Caco-2 (cell line): ENCODE measurements at regions not wholly inside any gene's neighbourhood (a gene's known extent, or its start where the extent isn't known, plus 50 kb on each side); places are given as distances from the start of the nearest gene placed in this dataset.
A peak's percentile ranks its signal among the peaks of the same experiment; 100 is the strongest.
"Not testable (repeated sequence)": the region's sequence is repeated elsewhere in the genome, so short reads cannot be mapped to it uniquely, and the experiment has no call there.

Experiments used
- BruUV-seq: library from RNA; stranded (reverse); fragments of 400-500 nt; replicated peaks from 2 replicates; lab custom pipeline; 2021; lab: Mats Ljungman, UMichigan
- CTCF ChIA-PET: fragments of 300-600 bp; sonication (Branson Sonifier 250); formaldehyde crosslinking; loops from one replicate; lab custom pipeline; 2022; ENCODE audit warnings: antibody characterized with exemption; lab: Charles Lee
- POLR2A ChIA-PET: fragments of 300-600 bp; sonication (Branson Sonifier 250); formaldehyde crosslinking; loops from one replicate; lab custom pipeline; 2022; ENCODE audit warnings: antibody characterized with exemption; lab: Charles Lee
- DNase-seq, 2 experiments: peaks; one replicate each; pipeline versions ENCODE4 v3.0.0 to v3.0.0-alpha.2; 2020 to 2022
- H3K27me3 ChIP-seq: replicated peaks from 2 replicates; pipeline ENCODE4 v1.6.0; 2011; ENCODE audit warnings: low read length; ENCODE audit not compliant: control insufficient read depth, insufficient read depth
- H3K36me3 ChIP-seq: 2 replicates; pipeline ENCODE4 v1.5.1; 2011; ENCODE audit warnings: low read length; ENCODE audit not compliant: control insufficient read depth, insufficient read depth
- H3K4me1 ChIP-seq: fragments of 250-450 bp; sonication (Bioruptor Pico); 2 replicates; pipeline ENCODE4 v1.5.1; 2020; ENCODE audit warnings: mild to moderate bottlenecking
- H3K4me3 ChIP-seq: 2 replicates; pipeline ENCODE4 v1.5.1; 2011; ENCODE audit warnings: low read depth, mild to moderate bottlenecking, control low read depth, low read length
- H3K9me3 ChIP-seq: fragments of 250-450 bp; sonication (Bioruptor Pico); 2 replicates; pipeline ENCODE4 v1.5.1; 2020; ENCODE audit warnings: mild to moderate bottlenecking, moderate library complexity
- H3K27ac Mint-ChIP-seq: one replicate; pipeline ENCODE4 v1.8.0; 2022; ENCODE audit warnings: mixed read lengths; ENCODE audit not compliant: unreplicated experiment
- H3K27me3 Mint-ChIP-seq: one replicate; pipeline ENCODE4 v1.8.0; 2022; ENCODE audit warnings: mixed read lengths; ENCODE audit not compliant: insufficient read depth, unreplicated experiment
- H3K36me3 Mint-ChIP-seq: one replicate; pipeline ENCODE4 v1.8.0; 2022; ENCODE audit warnings: mild to moderate bottlenecking, mixed read lengths; ENCODE audit not compliant: insufficient read depth, unreplicated experiment
- H3K4me1 Mint-ChIP-seq: one replicate; pipeline ENCODE4 v1.8.0; 2022; ENCODE audit warnings: low read depth, mixed read lengths; ENCODE audit not compliant: unreplicated experiment
- H3K4me3 Mint-ChIP-seq: one replicate; pipeline ENCODE4 v1.8.0; 2022; ENCODE audit warnings: mild to moderate bottlenecking, moderate library complexity, mixed read lengths; ENCODE audit not compliant: unreplicated experiment
- H3K9me3 Mint-ChIP-seq: one replicate; pipeline ENCODE4 v1.8.0; 2022; ENCODE audit warnings: mixed read lengths; ENCODE audit not compliant: unreplicated experiment
- intact Hi-C: fragments of 100-400 bp; cut with micrococcal nuclease; formaldehyde crosslinking; loops from one replicate; pipeline ENCODE4 v1.10.0; 2022; ENCODE audit not compliant: unreplicated experiment

DNA sequence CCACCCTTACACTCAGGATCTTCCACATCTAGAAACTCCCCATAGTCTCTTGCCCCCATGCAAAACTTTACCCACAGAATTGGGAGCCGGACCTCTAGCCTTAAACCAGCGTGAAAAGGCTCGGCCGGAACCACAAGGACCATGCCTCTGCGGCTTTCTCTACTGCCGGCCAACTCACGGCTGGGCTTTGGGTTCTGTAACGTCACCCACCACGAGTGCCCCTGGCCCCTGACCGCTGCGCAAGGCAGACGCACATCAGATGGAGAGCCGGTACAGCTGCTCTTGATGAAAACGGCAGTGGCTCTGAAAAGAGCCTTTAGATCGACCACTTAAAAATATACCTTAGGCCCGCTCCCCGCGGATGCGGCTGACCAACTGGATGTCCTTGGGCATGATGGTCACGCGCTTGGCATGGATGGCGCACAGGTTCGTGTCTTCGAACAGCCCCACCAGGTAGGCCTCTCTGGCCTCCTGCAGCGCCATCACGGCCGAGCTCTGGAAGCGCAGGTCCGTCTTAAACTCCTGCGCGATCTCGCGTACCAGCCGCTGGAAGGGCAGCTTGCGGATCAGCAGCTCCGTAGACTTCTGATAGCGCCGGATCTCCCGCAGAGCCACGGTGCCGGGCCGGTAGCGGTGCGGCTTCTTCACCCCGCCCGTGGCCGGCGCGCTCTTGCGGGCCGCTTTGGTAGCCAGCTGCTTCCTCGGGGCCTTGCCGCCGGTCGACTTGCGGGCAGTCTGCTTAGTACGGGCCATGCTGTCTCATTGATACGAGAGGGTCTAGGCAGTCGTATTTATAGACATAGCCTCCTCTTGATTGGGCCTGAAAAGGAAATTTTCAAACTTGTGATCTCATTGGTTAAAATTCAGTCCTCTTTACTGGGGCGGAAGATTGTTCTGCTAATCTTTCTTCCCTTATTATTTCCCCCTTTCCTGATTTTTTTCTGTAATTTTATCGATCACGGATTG is 66.3 kb downstream of the FAM72C start:
- H3K27ac Mint-ChIP-seq, POLR2A ChIA-PET, H3K9me3 Mint-ChIP-seq, BruUV-seq, H3K4me1 ChIP-seq, H3K27me3 ChIP-seq, H3K27me3 Mint-ChIP-seq, CTCF ChIA-PET, H3K36me3 ChIP-seq, H3K36me3 Mint-ChIP-seq, H3K9me3 ChIP-seq, H3K4me3 Mint-ChIP-seq, intact Hi-C loops, H3K4me1 Mint-ChIP-seq, H3K4me3 ChIP-seq, DNase-seq: not testable (repeated sequence)

- H3K27me3 ChIP-seq, H3K9me3 ChIP-seq, H3K4me3 ChIP-seq, H3K36me3 Mint-ChIP-seq, BruUV-seq, H3K27me3 Mint-ChIP-seq, DNase-seq, H3K4me3 Mint-ChIP-seq, intact Hi-C loops, POLR2A ChIA-PET, H3K9me3 Mint-ChIP-seq, H3K4me1 Mint-ChIP-seq, H3K36me3 ChIP-seq, H3K27ac Mint-ChIP-seq, CTCF ChIA-PET, H3K4me1 ChIP-seq: not testable (repeated sequence)
Measured at GRCh38 chr1:143904622-143904979, 67.2 kb downstream of the FAM72C start.

DNA sequence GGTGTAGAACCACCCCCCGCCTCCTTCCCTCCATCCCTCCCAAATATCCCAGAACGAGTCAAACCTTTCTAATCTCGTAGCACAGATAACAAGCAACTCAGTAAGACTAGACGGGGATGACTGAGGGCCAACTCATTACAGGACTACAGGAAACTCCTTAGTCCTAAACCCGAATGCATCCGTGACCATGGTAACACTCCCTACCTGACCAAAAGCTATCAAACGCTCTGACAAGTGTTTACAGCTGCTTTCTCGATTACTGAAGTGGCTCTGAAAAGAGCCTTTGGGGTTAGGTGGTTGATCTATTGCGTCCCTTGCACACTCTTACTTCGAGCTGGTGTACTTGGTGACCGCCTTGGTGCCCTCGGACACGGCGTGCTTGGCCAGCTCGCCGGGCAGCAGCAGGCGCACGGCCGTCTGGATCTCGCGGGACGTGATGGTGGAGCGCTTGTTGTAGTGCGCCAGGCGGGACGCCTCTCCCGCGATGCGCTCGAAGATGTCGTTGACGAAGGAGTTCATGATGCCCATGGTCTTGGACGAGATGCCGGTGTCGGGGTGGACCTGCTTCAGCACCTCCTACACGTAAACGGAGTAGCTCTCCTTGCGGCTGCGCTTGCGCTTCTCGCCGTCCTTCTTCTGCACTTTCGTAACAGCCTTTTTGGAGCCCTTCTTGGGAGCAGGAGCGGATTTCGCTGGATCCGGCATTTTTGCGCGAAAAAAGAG is 67.7 kb downstream of the FAM72C start:
- H3K27me3 Mint-ChIP-seq, BruUV-seq, H3K36me3 ChIP-seq, H3K4me1 Mint-ChIP-seq, CTCF ChIA-PET, H3K27ac Mint-ChIP-seq, intact Hi-C loops, H3K4me3 ChIP-seq, POLR2A ChIA-PET, H3K36me3 Mint-ChIP-seq, DNase-seq, H3K27me3 ChIP-seq, H3K4me3 Mint-ChIP-seq, H3K9me3 ChIP-seq, H3K9me3 Mint-ChIP-seq, H3K4me1 ChIP-seq: not testable (repeated sequence)

GRCh38 chr1:143896377-143896776 is 75.4 kb downstream of the FAM72C start:
- H3K27me3 ChIP-seq, CTCF ChIA-PET, BruUV-seq, POLR2A ChIA-PET, H3K4me1 ChIP-seq, H3K36me3 ChIP-seq, H3K9me3 ChIP-seq, H3K27me3 Mint-ChIP-seq, H3K9me3 Mint-ChIP-seq, H3K36me3 Mint-ChIP-seq, H3K4me3 Mint-ChIP-seq, H3K27ac Mint-ChIP-seq, DNase-seq, H3K4me1 Mint-ChIP-seq, intact Hi-C loops, H3K4me3 ChIP-seq: not testable (repeated sequence)

DNA sequence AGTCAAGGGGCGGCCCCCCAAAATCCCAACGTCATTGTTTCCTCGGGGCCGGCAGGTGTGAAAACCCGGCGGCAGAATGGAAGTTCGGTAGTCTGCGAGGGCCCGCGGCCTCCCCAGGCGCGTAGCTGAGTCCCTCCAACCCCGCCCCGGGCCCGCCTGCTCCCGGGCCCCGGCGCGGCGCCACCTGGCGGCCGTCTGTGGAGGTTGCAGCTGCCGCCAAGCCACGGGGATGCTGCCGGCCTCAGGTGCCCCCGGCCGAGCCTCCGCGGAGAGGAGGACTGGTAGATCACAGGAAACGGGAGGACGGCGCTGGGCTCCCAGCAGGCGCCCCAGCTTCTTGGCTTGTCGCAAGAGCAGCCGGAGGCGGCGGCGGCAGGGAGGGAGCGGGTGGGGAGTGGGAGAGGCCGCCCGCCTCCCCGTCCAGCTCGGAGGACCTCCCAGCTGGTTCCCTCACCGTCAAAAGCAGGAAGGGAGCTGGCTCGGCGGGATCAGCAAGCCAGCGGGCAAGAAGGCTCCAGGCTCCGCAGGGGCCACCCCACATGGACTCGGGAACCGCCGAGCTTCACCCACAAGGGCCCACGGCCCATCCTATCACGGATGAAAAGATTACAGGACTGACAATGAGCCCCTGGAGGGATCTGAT is 86.7 kb downstream of the FAM72C start:
- H3K36me3 Mint-ChIP-seq, H3K27ac Mint-ChIP-seq, H3K27me3 ChIP-seq, CTCF ChIA-PET, POLR2A ChIA-PET, H3K27me3 Mint-ChIP-seq, intact Hi-C loops, H3K4me1 Mint-ChIP-seq, H3K36me3 ChIP-seq, H3K4me3 ChIP-seq, H3K9me3 Mint-ChIP-seq, H3K9me3 ChIP-seq, H3K4me1 ChIP-seq, H3K4me3 Mint-ChIP-seq, BruUV-seq: not testable (repeated sequence)
- peak in 1 of 2 experiments; percentile 50 for DNase-seq

- H3K4me3 ChIP-seq, H3K9me3 Mint-ChIP-seq, intact Hi-C loops, CTCF ChIA-PET, H3K36me3 ChIP-seq, H3K4me1 Mint-ChIP-seq, H3K4me3 Mint-ChIP-seq, BruUV-seq, H3K27me3 ChIP-seq, H3K9me3 ChIP-seq, H3K27me3 Mint-ChIP-seq, H3K27ac Mint-ChIP-seq, POLR2A ChIA-PET, H3K36me3 Mint-ChIP-seq, H3K4me1 ChIP-seq: not testable (repeated sequence)
- DNase-seq = peak in 1 of 2 experiments; percentile 32
Measured at GRCh38 chr1:143884532-143884931, 87.3 kb downstream of the FAM72C start.
